ENCODE measurements at regions not wholly inside any gene's neighbourhood (a gene's known extent, or its start where the extent isn't known, plus 50 kb on each side); places are given as distances from the start of the nearest gene placed in this dataset.

GRCh38 chr11:96942855-96943254 is 553.0 kb downstream of the JRKL start:
- intact Hi-C loops (cut with micrococcal nuclease) = no loop called here
- ChIA-PET POLR2A (no interaction called here), CTCF (no interaction called here)
- no peak overlapping the region for H3K27ac ChIP-seq (ENCODE audit: insufficient read depth, low read depth, low read length)
- H3K4me3 ChIP-seq (replicated peaks in 1 of 3; ENCODE audit: insufficient read depth in 1 of 3, low read depth in 1 of 3, low read length in 3 of 3) = no peak overlapping the region
- H3K79me2 ChIP-seq (ENCODE audit: control insufficient read depth, insufficient read depth, low read length) = no peaks in the 10 kb centered on the region
- H3K9me1 ChIP-seq (replicated peaks; ENCODE audit: control insufficient read depth, extremely low read depth, insufficient read depth, low read length) = no peaks in the 10 kb centered on the region
- no TSS peak for BruUV-seq (replicated peaks)
- dilution Hi-C loops (cut with MboI; ENCODE audit: extremely low pct_ligation_motif_present, low sequenced_read_pairs) = no loop called here
- H3K4me1 ChIP-seq (ENCODE audit: control insufficient read depth, extremely low read depth, insufficient read depth, low read length) = no peaks in the 10 kb centered on the region
- no peak overlapping the region for H3K4me2 ChIP-seq (ENCODE audit: insufficient read depth, low read length)
- FAIRE-seq = no peak
- H3K36me3 ChIP-seq (ENCODE audit: control insufficient read depth in 2 of 2, extremely low read depth in 1 of 2, insufficient read depth in 2 of 2, low read length in 2 of 2) = no peaks in the 10 kb centered on the region
- DNase-seq (ENCODE audit: low read depth, low spot score) = no peak
- H3K9ac ChIP-seq (replicated peaks; ENCODE audit: extremely low read depth, insufficient read depth, low read length) = no peak overlapping the region
- TF ChIP-seq FOS (IDR thresholded peaks at IDR 0.05; ENCODE audit: borderline replicate concordance, insufficient read depth, low read length) = no peak
- no peak for TF ChIP-seq CTCF (IDR thresholded peaks at IDR 0.05; ENCODE audit: extremely low read depth in 1 of 2, insufficient read depth in 1 of 2, low read depth in 1 of 2, low read length in 2 of 2)
- TF ChIP-seq EZH2 (IDR thresholded peaks at IDR 0.05; ENCODE audit: borderline replicate concordance, low read depth, low read length, severe bottlenecking) = no peak
- no peak for TF ChIP-seq JUN (IDR thresholded peaks at IDR 0.05; ENCODE audit: borderline replicate concordance, insufficient read depth, insufficient read length, low read depth)
- TF ChIP-seq GATA2 (IDR thresholded peaks at IDR 0.05; ENCODE audit: insufficient read depth, insufficient read length, low read depth, low read length) = no peak
- no peak for TF ChIP-seq POLR2A (IDR thresholded peaks at IDR 0.05; ENCODE audit: low read depth, low read length)
- no peak for TF ChIP-seq MAX (IDR thresholded peaks at IDR 0.05; ENCODE audit: insufficient read depth, insufficient read length)
- no peak for TF ChIP-seq POLR2AphosphoS5 (IDR thresholded peaks at IDR 0.05; ENCODE audit: insufficient read depth, low read depth, low read length)
- no peak for TF ChIP-seq MYC (IDR thresholded peaks at IDR 0.05; ENCODE audit: low read depth, low read length)
- H3K27me3 ChIP-seq (ENCODE audit: control insufficient read depth in 2 of 2, insufficient read depth in 2 of 2, low read length in 2 of 2) = no peaks in the 10 kb centered on the region
- H2AFZ ChIP-seq (ENCODE audit: low read depth, low read length) = no peak overlapping the region
- H4K20me1 ChIP-seq (replicated peaks; ENCODE audit: control insufficient read depth, extremely low read depth, insufficient read depth, low read length) = no peaks in the 10 kb centered on the region
- H3K9me3 ChIP-seq (replicated peaks; ENCODE audit: control insufficient read depth, insufficient read depth, low read length) = no peaks in the 10 kb centered on the region

All from endothelial cell of umbilical vein (primary cell).